GM19372 (cell line): ENCODE measurements at regions not wholly inside any gene's neighbourhood (a gene's known extent, or its start where the extent isn't known, plus 50 kb on each side); places are given as distances from the start of the nearest gene placed in this dataset.

Source experiments
- ATAC-seq: cut with Tn5 transposase; IDR thresholded peaks from one replicate; pipeline ENCODE4 v1.9.1; 2021; ENCODE audit warnings: mild to moderate bottlenecking, low read depth, moderate library complexity; ENCODE audit not compliant: unreplicated experiment

GRCh38 chr21:38988509-38989378 lies 183.0 kb downstream of the ETS2 start:
- ATAC-seq = no peak

GRCh38 chr21:38987633-38988508 lies 182.1 kb downstream of the ETS2 start:
- no peak for ATAC-seq

- no peak for ATAC-seq
Observed at GRCh38 chr21:38986806-38987632, 181.3 kb downstream of the ETS2 start.

- ATAC-seq = no peak
Observed at GRCh38 chr21:38986406-38986805, 180.7 kb downstream of the ETS2 start.

- no peak for ATAC-seq
Observed at GRCh38 chr21:38985568-38986378, 180.0 kb downstream of the ETS2 start.

- ATAC-seq = no peak
Observed at GRCh38 chr21:38984982-38985567, 179.3 kb downstream of the ETS2 start.

GRCh38 chr21:38984568-38984967 lies 178.8 kb downstream of the ETS2 start:
- no peak for ATAC-seq

- no peak for ATAC-seq
Observed at GRCh38 chr21:38983560-38983959, 177.8 kb downstream of the ETS2 start.

GRCh38 chr21:38982804-38983203 lies 177.1 kb downstream of the ETS2 start:
- no peak for ATAC-seq

- no peak for ATAC-seq
Observed at GRCh38 chr21:38982096-38982495, 176.4 kb downstream of the ETS2 start.

- no peak for ATAC-seq
Observed at GRCh38 chr21:38980416-38981313, 174.9 kb downstream of the ETS2 start.

GRCh38 chr21:38979271-38980121 lies 173.8 kb downstream of the ETS2 start:
- no peak for ATAC-seq

GRCh38 chr21:38976900-38977299 lies 171.2 kb downstream of the ETS2 start:
- no peak for ATAC-seq

- ATAC-seq = no peak
Observed at GRCh38 chr21:38973552-38973951, 167.8 kb downstream of the ETS2 start.

- ATAC-seq = no peak
Observed at GRCh38 chr21:38972078-38972477, 166.3 kb downstream of the ETS2 start.

GRCh38 chr21:38970765-38971164 lies 165.0 kb downstream of the ETS2 start:
- ATAC-seq = no peak

GRCh38 chr21:38968887-38969543 lies 163.3 kb downstream of the ETS2 start:
- no peak for ATAC-seq
